ENCODE measurements at regions not wholly inside any gene's neighbourhood (a gene's known extent, or its start where the extent isn't known, plus 50 kb on each side); places are given as distances from the start of the nearest gene placed in this dataset.

DNA sequence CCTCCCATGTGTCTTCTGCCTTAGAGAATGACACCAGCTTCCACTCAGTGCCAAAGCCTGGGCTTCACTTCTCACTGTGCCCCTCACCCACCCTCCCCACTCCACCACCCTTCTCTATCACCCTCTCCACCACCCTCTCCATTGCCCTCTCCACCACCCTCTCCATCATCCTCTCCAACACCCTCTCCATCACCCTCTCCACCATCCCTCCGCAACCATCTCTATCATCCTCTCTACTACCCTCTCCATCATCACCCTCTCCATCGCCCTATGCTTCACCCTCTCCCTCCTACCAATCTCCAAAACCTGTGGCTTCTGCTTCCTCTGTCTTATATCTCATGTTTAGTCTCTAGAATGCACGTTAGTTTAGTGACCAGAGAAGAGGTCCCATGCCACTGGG lies 91.0 kb upstream of the TMEM72 start:
- H3K36me3 ChIP-seq (ENCODE audit: low read length): no peaks in the 10 kb centered on the region

DNA sequence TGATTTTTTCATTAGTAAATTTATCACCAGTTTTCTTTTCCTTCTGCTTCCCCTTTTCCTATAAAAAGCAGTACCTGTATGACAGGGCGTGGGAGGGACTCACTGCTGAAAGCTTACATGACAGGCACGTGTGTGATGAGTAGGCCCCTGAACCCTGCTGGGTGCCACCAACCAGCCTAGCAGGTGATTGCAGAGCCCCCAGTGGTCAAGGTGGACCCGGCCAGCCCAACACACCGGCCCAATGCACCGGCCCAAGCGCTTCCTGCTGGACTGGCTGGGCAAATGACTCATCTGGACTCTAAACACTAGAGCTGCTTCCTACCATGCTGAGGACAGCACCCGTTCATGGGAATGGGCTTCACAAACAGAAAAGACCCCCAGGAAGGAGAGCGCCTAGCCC lies 89.8 kb upstream of the TMEM72 start:
- no peaks in the 10 kb centered on the region for H3K9me3 ChIP-seq (ENCODE audit: insufficient read depth, low read length)
- TF ChIP-seq, protein P1, sequence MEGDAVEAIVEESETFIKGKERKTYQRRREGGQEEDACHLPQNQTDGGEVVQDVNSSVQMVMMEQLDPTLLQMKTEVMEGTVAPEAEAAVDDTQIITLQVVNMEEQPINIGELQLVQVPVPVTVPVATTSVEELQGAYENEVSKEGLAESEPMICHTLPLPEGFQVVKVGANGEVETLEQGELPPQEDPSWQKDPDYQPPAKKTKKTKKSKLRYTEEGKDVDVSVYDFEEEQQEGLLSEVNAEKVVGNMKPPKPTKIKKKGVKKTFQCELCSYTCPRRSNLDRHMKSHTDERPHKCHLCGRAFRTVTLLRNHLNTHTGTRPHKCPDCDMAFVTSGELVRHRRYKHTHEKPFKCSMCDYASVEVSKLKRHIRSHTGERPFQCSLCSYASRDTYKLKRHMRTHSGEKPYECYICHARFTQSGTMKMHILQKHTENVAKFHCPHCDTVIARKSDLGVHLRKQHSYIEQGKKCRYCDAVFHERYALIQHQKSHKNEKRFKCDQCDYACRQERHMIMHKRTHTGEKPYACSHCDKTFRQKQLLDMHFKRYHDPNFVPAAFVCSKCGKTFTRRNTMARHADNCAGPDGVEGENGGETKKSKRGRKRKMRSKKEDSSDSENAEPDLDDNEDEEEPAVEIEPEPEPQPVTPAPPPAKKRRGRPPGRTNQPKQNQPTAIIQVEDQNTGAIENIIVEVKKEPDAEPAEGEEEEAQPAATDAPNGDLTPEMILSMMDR (IDR thresholded peaks at IDR 0.05; ENCODE audit: insufficient read depth, low read length, poor library complexity, severe bottlenecking): no peak
- no peak overlapping the region for H3K9ac ChIP-seq (ENCODE audit: low read length)
- no peaks in the 10 kb centered on the region for H3K79me2 ChIP-seq (ENCODE audit: insufficient read depth, low read length)
- no peak overlapping the region for H2AFZ ChIP-seq (ENCODE audit: low read depth, low read length, severe bottlenecking)
- no peak overlapping the region for H3K27ac ChIP-seq (ENCODE audit: low read depth, low read length)
- no peaks in the 10 kb centered on the region for H3F3A ChIP-seq (ENCODE audit: insufficient read depth)
- no peak overlapping the region for H3K4me2 ChIP-seq (ENCODE audit: low read depth, low read length, poor library complexity, severe bottlenecking)
- no peaks in the 10 kb centered on the region for H4K20me1 ChIP-seq (ENCODE audit: low read depth, low read length)
- H3K9me2 ChIP-seq (replicated peaks; ENCODE audit: insufficient read depth, low read length): no peaks in the 10 kb centered on the region
- no peaks in the 10 kb centered on the region for H3K36me3 ChIP-seq (ENCODE audit: low read length)
- no peaks in the 10 kb centered on the region for H3K27me3 ChIP-seq (ENCODE audit: low read length)
- no peak overlapping the region for H3K4me3 ChIP-seq (ENCODE audit: insufficient read depth, low read length, poor library complexity, severe bottlenecking)

More for the DNA sequence above, 91.0 kb upstream of the TMEM72 start:
- Histone ChIP-seq H3F3A (ENCODE audit: insufficient read depth) (no peaks in the 10 kb centered on the region), H3K9me2 (replicated peaks; ENCODE audit: insufficient read depth, low read length) (no peaks in the 10 kb centered on the region), H3K79me2 (ENCODE audit: insufficient read depth, low read length) (no peaks in the 10 kb centered on the region), H3K9ac (ENCODE audit: low read length) (no peak overlapping the region), H2AFZ (ENCODE audit: low read depth, low read length, severe bottlenecking) (no peak overlapping the region), H4K20me1 (ENCODE audit: low read depth, low read length) (no peaks in the 10 kb centered on the region), H3K9me3 (ENCODE audit: insufficient read depth, low read length) (no peaks in the 10 kb centered on the region), H3K4me3 (ENCODE audit: insufficient read depth, low read length, poor library complexity, severe bottlenecking) (no peak overlapping the region), H3K27ac (ENCODE audit: low read depth, low read length) (no peak overlapping the region), H3K27me3 (ENCODE audit: low read length) (no peaks in the 10 kb centered on the region), H3K4me2 (ENCODE audit: low read depth, low read length, poor library complexity, severe bottlenecking) (no peak overlapping the region)
- TF ChIP-seq, protein P1 (IDR thresholded peaks at IDR 0.05; ENCODE audit: insufficient read depth, low read length, poor library complexity, severe bottlenecking): no peak
- TF ChIP-seq EZH2phosphoT487 (conservative IDR thresholded peaks at IDR 0.05; ENCODE audit: low read length): no peak

DNA sequence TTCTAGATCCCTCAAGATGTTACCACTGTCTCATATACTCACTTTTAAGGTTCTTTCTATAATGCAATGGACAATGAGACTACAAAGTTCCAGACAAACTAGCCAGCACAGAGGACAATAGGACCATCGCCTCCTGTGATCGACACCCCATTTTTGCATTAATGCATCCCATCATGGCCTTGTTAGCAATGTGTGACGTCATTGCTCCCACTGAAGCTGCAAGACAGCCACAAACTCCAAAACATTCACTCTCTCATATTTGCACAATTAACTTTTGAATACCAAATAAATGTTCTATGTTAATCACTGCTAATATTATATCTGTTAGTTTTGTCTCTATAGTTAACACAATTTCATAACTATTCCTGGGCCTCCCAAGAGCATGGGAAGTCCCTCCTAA lies 88.8 kb upstream of the TMEM72 start:
- no peak overlapping the region for H2AFZ ChIP-seq (ENCODE audit: low read depth, low read length, severe bottlenecking)
- no peak for TF ChIP-seq EZH2phosphoT487 (conservative IDR thresholded peaks at IDR 0.05; ENCODE audit: low read length)
- TF ChIP-seq, protein P1 (IDR thresholded peaks at IDR 0.05; ENCODE audit: insufficient read depth, low read length, poor library complexity, severe bottlenecking): no peak
- H3K79me2 ChIP-seq (ENCODE audit: insufficient read depth, low read length): no peaks in the 10 kb centered on the region
- no peaks in the 10 kb centered on the region for H3K27me3 ChIP-seq (ENCODE audit: low read length)
- H3K36me3 ChIP-seq (ENCODE audit: low read length): no peaks in the 10 kb centered on the region
- no peak overlapping the region for H3K27ac ChIP-seq (ENCODE audit: low read depth, low read length)
- no peaks in the 10 kb centered on the region for H4K20me1 ChIP-seq (ENCODE audit: low read depth, low read length)
- H3F3A ChIP-seq (ENCODE audit: insufficient read depth): no peaks in the 10 kb centered on the region
- H3K9ac ChIP-seq (ENCODE audit: low read length): no peak overlapping the region
- no peak overlapping the region for H3K4me3 ChIP-seq (ENCODE audit: insufficient read depth, low read length, poor library complexity, severe bottlenecking)
- H3K4me2 ChIP-seq (ENCODE audit: low read depth, low read length, poor library complexity, severe bottlenecking): no peak overlapping the region
- H3K9me3 ChIP-seq (ENCODE audit: insufficient read depth, low read length): no peaks in the 10 kb centered on the region
- no peaks in the 10 kb centered on the region for H3K9me2 ChIP-seq (replicated peaks; ENCODE audit: insufficient read depth, low read length)

DNA sequence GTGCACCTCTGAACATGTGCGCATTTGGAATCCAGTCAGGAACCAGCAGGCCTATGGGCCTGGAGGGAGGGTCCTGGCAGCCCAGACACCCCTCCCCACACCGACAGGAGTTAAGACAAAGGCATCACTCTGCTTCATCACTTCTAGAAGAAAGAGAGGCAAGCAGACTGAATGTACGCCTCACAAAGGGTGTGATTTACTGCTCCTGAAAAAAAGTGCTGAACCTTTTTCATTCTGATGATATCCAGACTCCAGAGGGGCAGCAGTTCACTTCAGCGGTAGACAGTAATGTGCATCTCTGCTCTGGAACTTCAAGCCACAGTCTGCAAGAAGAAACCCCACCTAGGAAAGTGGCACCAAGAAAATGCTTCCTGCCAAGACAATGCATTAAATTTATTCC lies 88.2 kb upstream of the TMEM72 start:
- H3F3A ChIP-seq (ENCODE audit: insufficient read depth): no peaks in the 10 kb centered on the region
- no peaks in the 10 kb centered on the region for H3K9me3 ChIP-seq (ENCODE audit: insufficient read depth, low read length)
- H3K9ac ChIP-seq (ENCODE audit: low read length): no peak overlapping the region
- H3K9me2 ChIP-seq (replicated peaks; ENCODE audit: insufficient read depth, low read length): no peaks in the 10 kb centered on the region
- no peak overlapping the region for H3K27ac ChIP-seq (ENCODE audit: low read depth, low read length)
- no peak overlapping the region for H3K4me3 ChIP-seq (ENCODE audit: insufficient read depth, low read length, poor library complexity, severe bottlenecking)
- no peaks in the 10 kb centered on the region for H4K20me1 ChIP-seq (ENCODE audit: low read depth, low read length)
- H2AFZ ChIP-seq (ENCODE audit: low read depth, low read length, severe bottlenecking): no peak overlapping the region
- H3K79me2 ChIP-seq (ENCODE audit: insufficient read depth, low read length): no peaks in the 10 kb centered on the region
- H3K27me3 ChIP-seq (ENCODE audit: low read length): no peaks in the 10 kb centered on the region
- no peak overlapping the region for H3K4me2 ChIP-seq (ENCODE audit: low read depth, low read length, poor library complexity, severe bottlenecking)
- no peaks in the 10 kb centered on the region for H3K36me3 ChIP-seq (ENCODE audit: low read length)
- TF ChIP-seq EZH2phosphoT487 (conservative IDR thresholded peaks at IDR 0.05; ENCODE audit: low read length): no peak
- TF ChIP-seq, protein P1 (IDR thresholded peaks at IDR 0.05; ENCODE audit: insufficient read depth, low read length, poor library complexity, severe bottlenecking): no peak
